GM12878 (cell line): ENCODE measurements at regions not wholly inside any gene's neighbourhood (a gene's known extent, or its start where the extent isn't known, plus 50 kb on each side); places are given as distances from the start of the nearest gene placed in this dataset.

Source experiments
- ATAC-seq: fragments of 200-7000 bp; cut with Tn5 transposase; 3 replicates; pipeline ENCODE4 v1.9.1; 2020; ENCODE audit warnings: mild to moderate bottlenecking, moderate library complexity
- BruUV-seq: library from RNA; stranded (reverse); fragments of 400-500 nt; replicated peaks from 2 replicates; lab custom pipeline; 2021; lab: Mats Ljungman, UMichigan
- CTCF ChIA-PET: fragments of 300-600 bp; sonication (Branson Sonifier 250); formaldehyde crosslinking; extraction: SDS; loops from one replicate; lab custom pipeline; 2021; ENCODE audit warnings: inconsistent platforms; lab: Yijun Ruan, JAX
- POLR2A ChIA-PET: fragments of 350-600 bp; formaldehyde crosslinking; extraction: SDS; loops from one replicate; lab custom pipeline; 2021; ENCODE audit warnings: inconsistent platforms; lab: Charles Lee
- RAD21 ChIA-PET: fragments of 300-600 bp; sonication (Branson Sonifier 250); formaldehyde crosslinking; loops from one replicate; lab custom pipeline; 2023; ENCODE audit warnings: antibody characterized with exemption; ENCODE audit not compliant: unreplicated experiment; lab: Charles Lee
- SMC1A ChIA-PET: fragments of 300-600 bp; sonication (Branson Sonifier 250); formaldehyde crosslinking; loops from one replicate; lab custom pipeline; 2023; ENCODE audit not compliant: unreplicated experiment, uncharacterized antibody; lab: Charles Lee
- DNase-seq: peaks from one replicate; pipeline ENCODE4 v3.0.0-alpha.2; 2011; ENCODE audit warnings: low read depth, low spot score
- FAIRE-seq: peaks from 3 replicates; lab custom pipeline; 2011; peaks lifted over from hg19 to GRCh38; lab: Jason Lieb, UNC
- H2AFZ ChIP-seq: 2 replicates; pipeline ENCODE4 v1.6.0; 2011; ENCODE audit warnings: low read depth, low read length, control low read depth; ENCODE audit not compliant: control insufficient read depth
- H3K27ac ChIP-seq: 2 replicates; pipeline ENCODE4 v1.5.1; 2011; ENCODE audit warnings: control low read depth; ENCODE audit not compliant: control insufficient read depth, insufficient read depth
- H3K27me3 ChIP-seq, 2 experiments: replicated peaks in 1 of 2; 2 replicates each; pipeline versions ENCODE4 v1.6.0 to v1.6.1; 2011; ENCODE audit warnings: low read length in 1 of 2; ENCODE audit not compliant: control insufficient read depth in 2 of 2, insufficient read depth in 2 of 2
- H3K36me3 ChIP-seq, 2 experiments: 2 replicates each; pipeline ENCODE4 v1.5.1; 2011; ENCODE audit warnings: low read length in 1 of 2; ENCODE audit not compliant: control insufficient read depth in 2 of 2, insufficient read depth in 2 of 2
- H3K4me1 ChIP-seq: 2 replicates; pipeline ENCODE4 v1.6.1; 2011; ENCODE audit warnings: mild to moderate bottlenecking, low read length, moderate library complexity, mixed read lengths; ENCODE audit not compliant: control insufficient read depth, insufficient read depth
- H3K4me2 ChIP-seq: 2 replicates; pipeline ENCODE4 v1.6.0; 2011; ENCODE audit warnings: control low read depth; ENCODE audit not compliant: control insufficient read depth, insufficient read depth
- H3K4me3 ChIP-seq: fragments of 200-600 bp; sonication (generic); 2 replicates; pipeline ENCODE4 v1.5.1; 2016
- H3K79me2 ChIP-seq: 2 replicates; pipeline ENCODE4 v1.6.0; 2011; ENCODE audit warnings: low read length; ENCODE audit not compliant: control insufficient read depth, insufficient read depth
- H3K9ac ChIP-seq: 2 replicates; pipeline ENCODE4 v1.8.0; 2011; ENCODE audit warnings: low read length, control low read depth, mixed read lengths; ENCODE audit not compliant: control insufficient read depth, insufficient read depth
- H3K9me3 ChIP-seq: replicated peaks from 3 replicates; pipeline ENCODE4 v1.5.1; 2011; ENCODE audit warnings: mild to moderate bottlenecking, low read length; ENCODE audit not compliant: control insufficient read depth, insufficient read depth
- H4K20me1 ChIP-seq: 2 replicates; pipeline ENCODE4 v1.6.0; 2011; ENCODE audit not compliant: control insufficient read depth, insufficient read depth
- ESRRA ChIP-seq: IDR thresholded peaks from 2 replicates; pipeline ENCODE4 v1.6.1; 2012; ENCODE audit warnings: mild to moderate bottlenecking, low read length, improper control_type of control experiment
- FOXK2 ChIP-seq: fragments of 450-650 bp; IDR thresholded peaks from 2 replicates; pipeline ENCODE4 v1.6.1; 2017; ENCODE audit warnings: mild to moderate bottlenecking, moderate library complexity
- MEF2B ChIP-seq: fragments of 450-650 bp; IDR thresholded peaks from 2 replicates; pipeline ENCODE4 v1.6.1; 2018; ENCODE audit warnings: mild to moderate bottlenecking, moderate library complexity; ENCODE audit not compliant: partially characterized antibody, poor library complexity, severe bottlenecking
- MLLT1 ChIP-seq: fragments of 450-650 bp; IDR thresholded peaks from 2 replicates; pipeline ENCODE4 v1.6.1; 2016; ENCODE audit warnings: mild to moderate bottlenecking
- MXI1 ChIP-seq: fragments of 150-350 bp; IDR thresholded peaks from 2 replicates; pipeline ENCODE4 v1.6.1; 2011; ENCODE audit warnings: low read depth, mild to moderate bottlenecking, inconsistent platforms, low read length, improper control_type of control experiment
- MYB ChIP-seq: fragments of 150-350 bp; IDR thresholded peaks from 2 replicates; pipeline ENCODE4 v1.6.1; 2014; ENCODE audit warnings: mild to moderate bottlenecking, low read depth, low read length, borderline replicate concordance
- NR2F1 ChIP-seq: fragments of 450-650 bp; conservative IDR thresholded peaks from 2 replicates; pipeline ENCODE4 v1.6.1; 2017; ENCODE audit warnings: mild to moderate bottlenecking
- NRF1 ChIP-seq: conservative IDR thresholded peaks from 2 replicates; pipeline ENCODE4 v1.6.1; 2011; ENCODE audit warnings: mild to moderate bottlenecking, low read depth, low read length, improper control_type of control experiment
- STAT1 ChIP-seq: fragments of 450-650 bp; conservative IDR thresholded peaks from 2 replicates; pipeline ENCODE4 v1.6.1; 2014; ENCODE audit warnings: antibody characterized with exemption, mild to moderate bottlenecking
- TAF1 ChIP-seq: IDR thresholded peaks from 2 replicates; pipeline ENCODE4 v1.6.1; 2011; ENCODE audit warnings: mild to moderate bottlenecking, low read depth, low read length, borderline replicate concordance
- ZBTB33 ChIP-seq: fragments of 450-650 bp; IDR thresholded peaks from 2 replicates; pipeline ENCODE4 v1.6.1; 2017; ENCODE audit warnings: mild to moderate bottlenecking
- ZNF24 ChIP-seq: fragments of 450-650 bp; IDR thresholded peaks from 2 replicates; pipeline ENCODE4 v1.6.1; 2017; ENCODE audit warnings: antibody characterized with exemption, mild to moderate bottlenecking
- ZZZ3 ChIP-seq: IDR thresholded peaks from 2 replicates; pipeline ENCODE4 v1.6.1; 2011; ENCODE audit warnings: low read depth; ENCODE audit not compliant: control insufficient read depth, insufficient read length
- WGBS: methylation state at CpG from one replicate; pipeline ENCODE4 v1.1.6; 2016; ENCODE audit warnings: low lambda C conversion rate; ENCODE audit not compliant: insufficient replicate concordance, insufficient coverage; ENCODE audit errors: missing lambda C conversion rate; 5-methylcytosine and 5-hydroxymethylcytosine counted together
- in situ Hi-C: fragments of 300-500 bp; cut with MboI; formaldehyde crosslinking; loops from 9 replicates; pipeline ENCODE4 v1.14.3; 2018; ENCODE audit warnings: mixed read lengths
- intact Hi-C: fragments of 100-400 bp; cut with micrococcal nuclease; formaldehyde crosslinking; loops from one replicate; pipeline ENCODE4 v1.14.2; 2022; ENCODE audit not compliant: unreplicated experiment

GRCh38 chr2:234285541-234285940 is 211.3 kb downstream of the ARL4C start:
- no peak overlapping the region for H3K27ac ChIP-seq
- no TSS peak for BruUV-seq
- peaks cover 17% of the 10 kb centered on the region for H3K4me1 ChIP-seq
- H3K9me3 ChIP-seq: no peaks in the 10 kb centered on the region; the same call in 2 of the 3 replicates
- H3K9ac ChIP-seq: no peak overlapping the region
- no peaks in the 10 kb centered on the region for H4K20me1 ChIP-seq
- ChIA-PET CTCF (interaction anchor here (5.3 kb wide), 1 partner anchor 260 kb away, joined by 22 read pairs; no protein-coding TSS in a partner anchor), RAD21 (no interaction called here), POLR2A (no interaction called here), SMC1A (interaction anchor here (1.2 kb wide), 1 partner anchor 216 kb away, joined by 4 read pairs; no protein-coding TSS in a partner anchor)
- in situ Hi-C loops (no loop called here), intact Hi-C loops (no loop called here)
- no peaks in the 10 kb centered on the region for H3K27me3 ChIP-seq
- H2AFZ ChIP-seq: no peak overlapping the region
- TF ChIP-seq TAF1 (no peak), ESRRA (no peak), MEF2B (no peak), FOXK2 (no peak), STAT1 (no peak), MXI1 (no peak), ZZZ3 (no peak), NRF1 (no peak)
- FAIRE-seq (no peak), DNase-seq (no peak), ATAC-seq (no peak)
- no peaks in the 10 kb centered on the region for H3K36me3 ChIP-seq
- no peak overlapping the region for H3K4me3 ChIP-seq
- no peak overlapping the region for H3K4me2 ChIP-seq
- 38% methylated on average over 1 of the region's 1 CpG for WGBS
- no peaks in the 10 kb centered on the region for H3K79me2 ChIP-seq

GRCh38 chr2:234279637-234280036 is 217.2 kb downstream of the ARL4C start:
- Histone ChIP-seq H4K20me1 (no peaks in the 10 kb centered on the region), H3K36me3 (no peaks in the 10 kb centered on the region), H3K9ac (no peak overlapping the region), H2AFZ (no peak overlapping the region), H3K79me2 (no peaks in the 10 kb centered on the region), H3K4me2 (no peak overlapping the region), H3K9me3 (no peaks in the 10 kb centered on the region; the same call in 2 of the 3 replicates), H3K4me1 (no peaks in the 10 kb centered on the region), H3K4me3 (no peak overlapping the region), H3K27me3 (no peaks in the 10 kb centered on the region), H3K27ac (no peak overlapping the region)
- 40% methylated on average over 3 of the region's 3 CpGs for WGBS
- no peak for ATAC-seq
- POLR2A ChIA-PET: no interaction called here
- in situ Hi-C loops: loop anchor here (5.0 kb wide), 1 partner anchor 218 kb away; the partner anchor contains the start of gene ARL4C
- SMC1A ChIA-PET: no interaction called here
- no peak for FAIRE-seq
- BruUV-seq: no TSS peak
- CTCF ChIA-PET: no interaction called here
- RAD21 ChIA-PET: no interaction called here
- no peak for DNase-seq
- intact Hi-C loops: no loop called here
- TF ChIP-seq MLLT1 (no peak), MYB (no peak), ZNF24 (no peak), NR2F1 (no peak), ZBTB33 (no peak)
